ENCODE measurements at regions not wholly inside any gene's neighbourhood (a gene's known extent, or its start where the extent isn't known, plus 50 kb on each side); places are given as distances from the start of the nearest gene placed in this dataset.

DNA sequence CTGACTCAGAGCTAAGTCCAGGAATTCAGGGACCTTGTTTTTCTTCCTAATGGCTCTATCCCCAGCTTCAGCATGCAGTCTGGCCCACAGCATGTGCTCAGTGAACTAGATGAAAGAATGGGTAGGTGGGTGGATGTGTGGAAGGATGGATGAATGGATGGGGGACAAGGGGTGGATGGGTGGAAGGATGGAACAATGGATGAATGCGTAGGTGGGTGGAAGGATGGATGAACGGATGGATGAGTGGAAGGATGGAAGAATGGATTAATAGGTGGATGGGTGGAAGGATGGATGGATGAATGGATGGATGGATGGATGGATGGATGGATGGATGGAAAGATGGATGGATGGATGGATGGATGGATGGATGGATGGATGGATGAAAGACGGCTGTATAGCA, 79.7 kb upstream of the SFSWAP start:
- dilution Hi-C loops (cut with HindIII; ENCODE audit: low sequenced_read_pairs, unreplicated experiment): no loop called here
- Histone ChIP-seq H4K5ac (ENCODE audit: low read depth, low read length) (no peak overlapping the region), H3K56ac (ENCODE audit: extremely low read depth, insufficient read depth, low read length) (no peak overlapping the region), H4K20me1 (ENCODE audit: insufficient read depth, low read length) (no peaks in the 10 kb centered on the region), H3K9ac (ENCODE audit: low read depth, low read length) (no peak overlapping the region), H3K4ac (ENCODE audit: low read depth, low read length) (no peak overlapping the region), H2AFZ (replicated peaks; ENCODE audit: low read length, poor library complexity) (no peak overlapping the region), H3K18ac (ENCODE audit: low read depth, low read length) (no peak overlapping the region), H3K9me3 (ENCODE audit: control insufficient read depth, insufficient read depth, low read length) (no peaks in the 10 kb centered on the region), H3K27ac (ENCODE audit: insufficient read depth, low read length) (no peak overlapping the region), H3K14ac (replicated peaks; ENCODE audit: low read depth, low read length) (no peak overlapping the region), H4K91ac (ENCODE audit: insufficient read depth, low read depth, low read length) (no peak overlapping the region), H3K4me3 (ENCODE audit: insufficient read depth, low read depth, low read length) (no peak overlapping the region), H2BK15ac (ENCODE audit: low read depth, low read length) (no peak overlapping the region), H2BK5ac (ENCODE audit: low read depth, low read length, poor library complexity, severe bottlenecking) (no peak overlapping the region), H3K27me3 (ENCODE audit: control insufficient read depth, insufficient read depth, low read length) (no peaks in the 10 kb centered on the region), H3K4me1 (ENCODE audit: control insufficient read depth, insufficient read depth, low read length) (no peaks in the 10 kb centered on the region), H3K9me1 (ENCODE audit: insufficient read depth, low read length) (no peaks in the 10 kb centered on the region), H2BK20ac (ENCODE audit: low read depth, low read length) (no peak overlapping the region), H2AK9ac (replicated peaks; ENCODE audit: low read depth, low read length, poor library complexity) (no peak overlapping the region), H4K8ac (ENCODE audit: low read depth in 2 of 2, low read length in 2 of 2) (no peak overlapping the region), H2AK5ac (ENCODE audit: low read depth, low read length) (no peak overlapping the region), H3K79me1 (ENCODE audit: low read depth in 1 of 2, low read length in 2 of 2) (no peaks in the 10 kb centered on the region), H2BK120ac (ENCODE audit: low read depth, low read length) (no peak overlapping the region), H3K23ac (ENCODE audit: low read depth, low read length) (no peak overlapping the region), H3K4me2 (ENCODE audit: low read depth, low read length) (no peak overlapping the region), H3K36me3 (ENCODE audit: control insufficient read depth, insufficient read depth, low read length) (no peaks in the 10 kb centered on the region)
- ChIA-PET CTCF (no interaction called here), POLR2A (ENCODE audit: unreplicated experiment) (no interaction called here)
- 64 to 100% methylated on average over 1 to 3 of the region's 3 CpGs for WGBS, 2 experiments (ENCODE audit: extremely low coverage in 2 of 2, insufficient read length in 1 of 2)
- in situ Hi-C loops (cut with MboI; ENCODE audit: low sequenced_read_pairs): no loop called here
- intact Hi-C loops (cut with micrococcal nuclease): no loop called here
- ATAC-seq (ENCODE audit: low read depth) (no peak), DNase-seq (no peak)
- no TSS peak for BruUV-seq (replicated peaks)
- TF ChIP-seq USF2 (IDR thresholded peaks at IDR 0.05; ENCODE audit: low read depth, low read length) (no peak), BHLHE40 (IDR thresholded peaks at IDR 0.05; ENCODE audit: low read depth, low read length) (no peak), MAZ (IDR thresholded peaks at IDR 0.05; ENCODE audit: borderline replicate concordance, low read depth, low read length) (no peak), CHD1 (IDR thresholded peaks at IDR 0.05; ENCODE audit: low read depth, low read length) (no peak), RCOR1 (IDR thresholded peaks at IDR 0.05; ENCODE audit: insufficient replicate concordance, low read length) (no peak), RFX5 (IDR thresholded peaks at IDR 0.05; ENCODE audit: low read depth, low read length) (no peak), RAD21 (IDR thresholded peaks at IDR 0.05; ENCODE audit: low read length) (no peak), FOS (IDR thresholded peaks at IDR 0.05; ENCODE audit: low read depth, low read length) (no peak), MXI1 (IDR thresholded peaks at IDR 0.05; ENCODE audit: borderline replicate concordance, low read depth, low read length) (no peak), MAFK (IDR thresholded peaks at IDR 0.05; ENCODE audit: low read depth, low read length) (no peak), POLR2A (IDR thresholded peaks at IDR 0.05; ENCODE audit: low read depth, low read length) (no peak), ELK1 (IDR thresholded peaks at IDR 0.05; ENCODE audit: borderline replicate concordance, low read depth, low read length) (no peak), SMC3 (IDR thresholded peaks at IDR 0.05; ENCODE audit: low read depth, low read length) (no peak), CEBPB (IDR thresholded peaks at IDR 0.05; ENCODE audit: low read depth, low read length) (no peak), NFE2L2 (IDR thresholded peaks at IDR 0.05; ENCODE audit: low read depth, low read length) (no peak)
- TF ChIP-seq, protein P1, sequence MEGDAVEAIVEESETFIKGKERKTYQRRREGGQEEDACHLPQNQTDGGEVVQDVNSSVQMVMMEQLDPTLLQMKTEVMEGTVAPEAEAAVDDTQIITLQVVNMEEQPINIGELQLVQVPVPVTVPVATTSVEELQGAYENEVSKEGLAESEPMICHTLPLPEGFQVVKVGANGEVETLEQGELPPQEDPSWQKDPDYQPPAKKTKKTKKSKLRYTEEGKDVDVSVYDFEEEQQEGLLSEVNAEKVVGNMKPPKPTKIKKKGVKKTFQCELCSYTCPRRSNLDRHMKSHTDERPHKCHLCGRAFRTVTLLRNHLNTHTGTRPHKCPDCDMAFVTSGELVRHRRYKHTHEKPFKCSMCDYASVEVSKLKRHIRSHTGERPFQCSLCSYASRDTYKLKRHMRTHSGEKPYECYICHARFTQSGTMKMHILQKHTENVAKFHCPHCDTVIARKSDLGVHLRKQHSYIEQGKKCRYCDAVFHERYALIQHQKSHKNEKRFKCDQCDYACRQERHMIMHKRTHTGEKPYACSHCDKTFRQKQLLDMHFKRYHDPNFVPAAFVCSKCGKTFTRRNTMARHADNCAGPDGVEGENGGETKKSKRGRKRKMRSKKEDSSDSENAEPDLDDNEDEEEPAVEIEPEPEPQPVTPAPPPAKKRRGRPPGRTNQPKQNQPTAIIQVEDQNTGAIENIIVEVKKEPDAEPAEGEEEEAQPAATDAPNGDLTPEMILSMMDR (conservative IDR thresholded peaks at IDR 0.05; ENCODE audit: low read depth, low read length): no peak

Measured in IMR-90 (cell line).